Stimulated activated CD8-positive, alpha-beta memory T cell treated with anti-CD3 and anti-CD28 coated beads, Interleukin-12 subunit alpha, Interleukin-12 subunit beta, amount 100 ng/mL, for 24 hours (primary cell): ENCODE measurements at regions not wholly inside any gene's neighbourhood (a gene's known extent, or its start where the extent isn't known, plus 50 kb on each side); places are given as distances from the start of the nearest gene placed in this dataset.

Source experiments
- DNase-seq: peaks from one replicate; pipeline ENCODE4 v3.0.0-alpha.2; 2020; ENCODE audit errors: extremely low read depth

GRCh38 chr2:234601213-234601612 is 104.3 kb upstream of the ARL4C start:
- DNase-seq = no peak

- no peak for DNase-seq
Observed at GRCh38 chr2:234597576-234597861, 100.6 kb upstream of the ARL4C start.

GRCh38 chr2:234596696-234597575 is 100.1 kb upstream of the ARL4C start:
- DNase-seq = no peak

GRCh38 chr2:234595829-234596228 is 98.9 kb upstream of the ARL4C start:
- DNase-seq = no peak

GRCh38 chr2:234594715-234595114 is 97.8 kb upstream of the ARL4C start:
- no peak for DNase-seq

- no peak for DNase-seq
Observed at GRCh38 chr2:234593636-234594035, 96.8 kb upstream of the ARL4C start.

GRCh38 chr2:234592541-234592940 is 95.7 kb upstream of the ARL4C start:
- no peak for DNase-seq

GRCh38 chr2:234590076-234590475 is 93.2 kb upstream of the ARL4C start:
- no peak for DNase-seq

GRCh38 chr2:234588054-234588430 is 91.2 kb upstream of the ARL4C start:
- no peak for DNase-seq

- DNase-seq = no peak
Observed at GRCh38 chr2:234587341-234588053, 90.6 kb upstream of the ARL4C start.

GRCh38 chr2:234583331-234583730 is 86.5 kb upstream of the ARL4C start:
- no peak for DNase-seq

- DNase-seq = no peak
Observed at GRCh38 chr2:234580686-234581085, 83.8 kb upstream of the ARL4C start.

- DNase-seq = no peak
Observed at GRCh38 chr2:234579231-234579962, 82.5 kb upstream of the ARL4C start.

GRCh38 chr2:234578389-234578788 is 81.5 kb upstream of the ARL4C start:
- DNase-seq = no peak

- no peak for DNase-seq
Observed at GRCh38 chr2:234577191-234577590, 80.3 kb upstream of the ARL4C start.

- DNase-seq = no peak
Observed at GRCh38 chr2:234571620-234572407, 74.9 kb upstream of the ARL4C start.

- no peak for DNase-seq
Observed at GRCh38 chr2:234570476-234570875, 73.6 kb upstream of the ARL4C start.

GRCh38 chr2:234569776-234570430 is 73.0 kb upstream of the ARL4C start:
- DNase-seq = no peak

GRCh38 chr2:234566622-234567021 is 69.7 kb upstream of the ARL4C start:
- no peak for DNase-seq

- DNase-seq = no peak
Observed at GRCh38 chr2:234565842-234566619, 69.2 kb upstream of the ARL4C start.

GRCh38 chr2:234565201-234565600 is 68.3 kb upstream of the ARL4C start:
- DNase-seq = no peak
